SK-N-MC (cell line): ENCODE measurements at regions not wholly inside any gene's neighbourhood (a gene's known extent, or its start where the extent isn't known, plus 50 kb on each side); places are given as distances from the start of the nearest gene placed in this dataset.

ENCODE experiments used
- DNase-seq: peaks from one replicate; pipeline ENCODE4 v3.0.0-alpha.2; 2011; ENCODE audit warnings: low read depth, low spot score
- H3K27ac ChIP-seq: fragments of 200-600 bp; sonication (generic); 2 replicates; pipeline ENCODE4 v1.5.1; 2016; ENCODE audit warnings: mixed run types
- H3K36me3 ChIP-seq: fragments of 200-600 bp; sonication (generic); 2 replicates; pipeline ENCODE4 v1.6.1; 2017; ENCODE audit warnings: antibody characterized with exemption, low read length, mixed read lengths; ENCODE audit not compliant: insufficient read depth
- H3K4me3 ChIP-seq: fragments of 200-600 bp; sonication (generic); 2 replicates; pipeline ENCODE4 v1.5.1; 2016
- H3K9ac ChIP-seq: fragments of 200-600 bp; sonication (generic); 2 replicates; pipeline ENCODE4 v1.8.0; 2017; ENCODE audit warnings: mixed run types, mixed read lengths; ENCODE audit not compliant: insufficient read length
- H3K9me3 ChIP-seq: fragments of 200-600 bp; sonication (generic); 2 replicates; pipeline ENCODE4 v1.6.1; 2017; ENCODE audit warnings: low read depth, mild to moderate bottlenecking, antibody characterized with exemption, low read length, moderate library complexity, mixed read lengths
- EZH2 ChIP-seq: fragments of 200-600 bp; sonication (generic); IDR thresholded peaks from one replicate; pipeline ENCODE4 v1.6.1; 2017; ENCODE audit warnings: antibody characterized with exemption
- FOXP2 ChIP-seq: optimal IDR thresholded peaks from 2 replicates; pipeline ENCODE3; 2011; ENCODE audit warnings: mild to moderate bottlenecking, moderate library complexity; ENCODE audit not compliant: insufficient read depth; ENCODE audit errors: extremely low read length, control extremely low read depth
- POLR2AphosphoS5 ChIP-seq: IDR thresholded peaks from 2 replicates; pipeline ENCODE4 v1.6.1; 2012; ENCODE audit warnings: mild to moderate bottlenecking, low read depth, low read length, borderline replicate concordance

DNA sequence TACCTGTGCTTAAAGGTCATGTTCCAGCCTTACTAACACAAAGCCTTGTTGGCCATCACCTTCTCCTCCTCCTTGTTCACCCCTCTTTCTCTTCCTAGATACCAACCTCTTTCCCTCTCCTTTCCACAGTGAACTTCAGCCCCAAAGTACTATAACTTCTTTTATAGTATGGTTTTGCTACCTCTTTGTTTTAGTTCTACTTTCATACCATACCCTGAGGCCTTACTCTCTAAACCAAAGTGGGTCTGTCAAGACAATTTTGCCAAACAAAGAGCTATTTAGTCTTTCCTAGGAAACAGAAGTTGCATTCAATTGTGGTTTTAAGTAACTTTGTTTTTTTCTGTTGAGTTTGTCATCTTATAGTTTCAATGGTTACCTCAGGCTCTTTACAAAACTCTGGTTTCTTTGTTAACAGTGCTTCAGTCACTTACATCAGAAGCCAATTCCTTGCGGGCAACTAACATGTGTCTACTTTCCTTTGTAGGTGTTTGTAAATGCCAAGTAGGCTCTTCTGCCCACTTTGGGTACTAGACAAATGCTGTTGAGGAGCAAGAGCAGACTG, 623.9 kb upstream of the PKN2 start:
- Histone ChIP-seq H3K9ac (no peak overlapping the region), H3K4me3 (no peak overlapping the region), H3K36me3 (no peaks in the 10 kb centered on the region), H3K9me3 (no peaks in the 10 kb centered on the region), H3K27ac (0 out of 2 replicates have a peak overlapping the region, but pooled peaks have one; percentile 33)
- no peak for DNase-seq
- TF ChIP-seq EZH2 = no peak
- no peak for TF ChIP-seq FOXP2
- no peak for TF ChIP-seq POLR2AphosphoS5

DNA sequence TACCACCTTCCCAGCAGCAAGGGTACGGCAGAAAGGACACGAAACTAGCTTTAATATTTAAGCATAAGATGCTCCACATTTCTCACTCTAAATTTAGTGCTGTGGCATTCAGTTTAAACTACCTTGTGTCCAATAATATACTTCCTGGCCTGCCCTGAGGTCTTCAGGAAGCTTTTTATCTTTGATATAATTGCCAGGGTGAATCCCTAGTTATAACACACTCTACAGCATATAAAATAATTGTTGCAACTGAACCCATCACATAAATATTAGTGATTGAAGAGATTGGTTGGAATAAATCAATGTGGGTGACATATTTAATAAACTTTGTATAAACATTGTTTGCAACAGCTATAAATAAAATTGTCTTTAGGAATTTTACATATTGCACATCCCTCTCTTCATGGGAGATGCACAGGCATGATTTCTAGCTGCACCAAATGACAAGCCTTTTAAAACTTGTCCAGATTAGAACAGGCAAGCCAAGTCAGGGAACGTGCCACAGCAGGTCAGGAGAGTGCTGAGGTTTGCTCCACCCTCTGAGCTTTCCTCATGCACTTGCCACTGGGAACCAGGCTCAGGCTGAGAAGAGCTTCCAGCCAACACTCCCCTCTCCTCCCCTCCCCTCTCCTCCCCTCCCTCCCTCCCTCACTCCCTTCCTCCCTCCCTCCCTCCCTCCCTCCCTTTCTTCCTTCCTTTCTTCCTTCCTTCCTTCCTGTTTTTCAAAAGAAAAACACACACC, 623.2 kb upstream of the PKN2 start:
- Histone ChIP-seq H3K9ac (no peak overlapping the region), H3K4me3 (no peak overlapping the region), H3K36me3 (no peaks in the 10 kb centered on the region), H3K9me3 (no peaks in the 10 kb centered on the region), H3K27ac (peak overlapping the region; percentile 33; the same call in 1 of the 2 replicates)
- TF ChIP-seq FOXP2 (no peak), EZH2 (no peak), POLR2AphosphoS5 (no peak)
- no peak for DNase-seq

- peak overlapping the region; percentile 67 for H3K27ac ChIP-seq
- TF ChIP-seq POLR2AphosphoS5 (no peak), EZH2 (no peak), FOXP2 (no peak)
- H3K9me3 ChIP-seq = no peaks in the 10 kb centered on the region
- no peak overlapping the region for H3K9ac ChIP-seq
- H3K4me3 ChIP-seq = peak overlapping the region; percentile 17; the same call in 1 of the 2 replicates
- peak; percentile 66 for DNase-seq
- H3K36me3 ChIP-seq = no peaks in the 10 kb centered on the region
Observed at GRCh38 chr1:88061492-88062177, 622.4 kb upstream of the PKN2 start.

DNA sequence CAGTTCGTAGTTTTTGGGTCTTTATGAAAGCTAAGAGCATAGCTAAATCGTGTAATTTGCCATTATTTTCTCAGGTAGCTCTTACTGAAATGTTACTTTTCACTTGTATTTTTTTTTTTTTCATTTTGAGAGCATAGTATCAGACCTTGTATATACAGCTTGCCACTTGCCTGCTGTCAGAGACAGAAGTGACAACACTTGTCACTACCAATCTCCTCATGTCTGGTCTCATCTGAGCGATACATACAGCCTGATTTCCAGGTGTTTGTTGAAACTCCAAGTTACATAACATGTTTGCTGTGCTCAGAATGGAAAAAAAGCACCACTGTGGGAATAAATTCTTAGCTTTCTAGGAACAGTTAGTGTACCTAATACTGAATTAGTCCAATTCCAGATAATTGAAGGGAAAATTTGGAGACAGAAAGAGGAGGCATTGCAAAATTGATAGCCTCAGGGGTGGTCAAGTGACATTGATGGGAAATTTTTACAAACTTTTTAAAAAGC, 621.4 kb upstream of the PKN2 start:
- TF ChIP-seq FOXP2 (no peak), EZH2 (no peak), POLR2AphosphoS5 (no peak)
- DNase-seq = no peak
- Histone ChIP-seq H3K4me3 (no peak overlapping the region), H3K9ac (no peak overlapping the region), H3K9me3 (no peaks in the 10 kb centered on the region), H3K27ac (no peak overlapping the region), H3K36me3 (no peaks in the 10 kb centered on the region)

DNA sequence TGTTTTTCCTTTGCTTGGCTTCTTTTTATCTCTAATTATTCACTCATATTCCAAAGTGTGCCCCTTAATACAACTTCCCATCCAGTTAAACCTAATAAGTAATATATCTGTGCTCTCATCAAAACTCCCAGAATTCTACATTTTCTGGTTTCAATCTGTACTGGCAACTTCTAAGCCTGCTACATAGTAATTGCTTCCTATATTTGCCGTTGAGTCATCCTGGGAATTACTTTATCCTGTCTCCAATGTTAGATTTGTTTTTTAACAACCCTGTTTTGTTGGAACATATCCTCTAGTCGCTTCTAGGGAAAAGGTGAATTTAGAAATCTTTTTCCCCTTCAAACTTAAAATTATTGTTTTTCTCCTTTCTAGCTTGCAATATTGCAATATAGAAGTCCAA, 620.5 kb upstream of the PKN2 start:
- no peaks in the 10 kb centered on the region for H3K36me3 ChIP-seq
- no peak overlapping the region for H3K9ac ChIP-seq
- no peak overlapping the region for H3K27ac ChIP-seq
- no peak overlapping the region for H3K4me3 ChIP-seq
- no peaks in the 10 kb centered on the region for H3K9me3 ChIP-seq
- no peak for DNase-seq
- TF ChIP-seq EZH2 (no peak), FOXP2 (no peak), POLR2AphosphoS5 (no peak)

- TF ChIP-seq POLR2AphosphoS5 (no peak), FOXP2 (no peak), EZH2 (no peak)
- Histone ChIP-seq H3K36me3 (no peaks in the 10 kb centered on the region), H3K27ac (no peak overlapping the region), H3K4me3 (no peak overlapping the region), H3K9me3 (no peaks in the 10 kb centered on the region), H3K9ac (no peak overlapping the region)
- DNase-seq = no peak
Observed at GRCh38 chr1:88068407-88068960, 615.6 kb upstream of the PKN2 start.

DNA sequence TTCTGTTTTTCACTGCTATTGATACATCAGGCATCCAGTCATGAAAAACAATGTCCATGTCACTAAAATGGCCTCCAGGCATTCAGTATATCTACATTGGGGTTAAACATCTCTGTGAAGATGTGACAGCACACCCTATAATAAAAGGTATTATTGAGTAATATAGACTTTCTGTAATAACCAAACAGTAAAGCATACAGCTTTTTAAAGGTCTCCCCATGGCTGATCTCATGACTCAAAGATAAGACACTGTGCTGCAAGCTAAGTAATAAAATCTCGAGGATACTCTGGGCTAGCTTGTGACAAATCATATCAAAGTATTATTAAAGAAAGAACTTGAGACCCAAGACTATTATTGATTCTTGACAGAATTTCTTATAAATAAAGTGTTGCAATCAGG, 613.1 kb upstream of the PKN2 start:
- no peak for DNase-seq
- Histone ChIP-seq H3K9ac (no peak overlapping the region), H3K4me3 (no peak overlapping the region), H3K9me3 (no peaks in the 10 kb centered on the region), H3K36me3 (no peaks in the 10 kb centered on the region), H3K27ac (no peak overlapping the region)
- TF ChIP-seq POLR2AphosphoS5 (no peak), EZH2 (no peak), FOXP2 (no peak)

DNA sequence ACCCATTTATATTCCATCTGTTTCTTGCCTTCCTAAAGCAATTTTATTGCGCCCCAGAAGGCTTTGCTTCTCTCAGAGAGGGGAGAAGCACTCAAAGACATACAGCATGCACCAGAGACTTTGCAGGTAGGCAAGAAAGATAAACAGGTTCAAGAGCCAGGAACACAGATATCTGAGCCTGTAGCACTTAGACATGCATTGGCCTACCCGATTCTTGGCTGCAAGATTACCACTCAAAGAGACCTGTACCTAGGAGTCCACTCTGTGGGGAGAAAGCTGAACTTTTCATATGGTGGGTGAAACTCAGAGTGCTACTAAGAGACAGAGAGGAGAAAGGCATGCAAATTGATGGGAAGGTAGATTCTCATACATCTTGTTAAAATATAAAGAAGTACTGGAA, 609.4 kb upstream of the PKN2 start:
- H3K9ac ChIP-seq = no peak overlapping the region
- no peak overlapping the region for H3K4me3 ChIP-seq
- no peak for TF ChIP-seq FOXP2
- no peak for TF ChIP-seq EZH2
- no peak for TF ChIP-seq POLR2AphosphoS5
- no peaks in the 10 kb centered on the region for H3K36me3 ChIP-seq
- no peak overlapping the region for H3K27ac ChIP-seq
- no peaks in the 10 kb centered on the region for H3K9me3 ChIP-seq
- DNase-seq = no peak
